HG03575 (cell line): ENCODE measurements at regions not wholly inside any gene's neighbourhood (a gene's known extent, or its start where the extent isn't known, plus 50 kb on each side); places are given as distances from the start of the nearest gene placed in this dataset.

Source experiments
- ATAC-seq: cut with Tn5 transposase; IDR thresholded peaks from one replicate; pipeline ENCODE4 v1.9.1; 2021; ENCODE audit not compliant: unreplicated experiment, insufficient number of reproducible peaks, low FRiP score; ENCODE audit errors: extremely low read depth

DNA sequence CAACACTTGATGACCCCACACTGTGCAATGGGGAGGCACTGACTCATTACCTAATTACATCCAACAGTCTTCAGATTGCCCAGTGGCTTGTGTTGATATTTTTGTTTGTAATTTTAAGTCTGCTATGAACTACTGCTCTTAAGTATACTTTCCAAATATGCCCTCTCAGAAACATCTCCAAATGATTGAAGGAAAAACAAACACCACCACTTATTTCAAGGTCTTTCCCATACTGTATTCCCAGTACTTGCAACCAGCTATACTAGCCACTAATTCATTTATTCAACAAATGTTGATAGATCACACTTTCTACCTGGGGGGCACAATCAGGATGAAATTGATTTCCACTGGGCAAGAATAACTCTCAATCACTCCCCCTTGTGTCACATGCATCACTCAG, 302.2 kb upstream of the CPEB2 start:
- no peak for ATAC-seq

DNA sequence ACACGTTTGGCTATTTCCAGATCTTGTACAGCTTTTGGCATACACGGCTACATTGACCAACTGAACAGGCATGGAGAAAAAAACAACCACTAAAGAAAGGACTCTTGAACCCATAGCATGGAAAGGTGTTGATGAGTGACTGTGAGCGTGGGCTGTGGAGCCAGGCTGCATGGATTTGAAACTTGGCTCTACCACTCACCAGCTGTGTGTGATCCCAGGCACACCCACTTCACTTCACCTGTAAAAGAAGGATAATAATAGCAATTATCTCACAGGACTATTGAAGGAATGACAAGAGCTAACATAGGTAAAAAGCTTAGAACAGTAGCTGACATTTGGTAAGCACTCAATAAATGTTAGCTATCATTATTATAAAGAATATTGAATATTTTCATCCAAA, 301.7 kb upstream of the CPEB2 start:
- ATAC-seq: no peak

DNA sequence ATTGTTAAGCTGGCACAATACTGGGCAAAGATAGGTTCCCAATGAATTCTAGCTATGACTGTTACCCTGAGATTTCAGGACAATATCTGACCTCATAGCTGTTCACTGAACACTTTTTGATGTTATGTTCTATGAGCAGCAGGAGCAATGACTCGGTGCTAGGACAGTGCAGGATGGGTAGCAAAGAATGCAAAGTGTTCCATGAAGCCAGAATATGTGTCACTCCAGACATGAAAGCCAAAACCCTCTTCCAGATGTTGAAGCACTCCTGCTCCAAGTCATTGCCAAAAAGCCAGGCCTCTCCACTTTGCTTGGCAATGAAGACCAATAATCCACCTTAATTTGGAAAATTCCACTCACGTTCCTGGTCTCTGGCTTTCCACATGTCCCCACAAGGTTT, 300.9 kb upstream of the CPEB2 start:
- no peak for ATAC-seq

DNA sequence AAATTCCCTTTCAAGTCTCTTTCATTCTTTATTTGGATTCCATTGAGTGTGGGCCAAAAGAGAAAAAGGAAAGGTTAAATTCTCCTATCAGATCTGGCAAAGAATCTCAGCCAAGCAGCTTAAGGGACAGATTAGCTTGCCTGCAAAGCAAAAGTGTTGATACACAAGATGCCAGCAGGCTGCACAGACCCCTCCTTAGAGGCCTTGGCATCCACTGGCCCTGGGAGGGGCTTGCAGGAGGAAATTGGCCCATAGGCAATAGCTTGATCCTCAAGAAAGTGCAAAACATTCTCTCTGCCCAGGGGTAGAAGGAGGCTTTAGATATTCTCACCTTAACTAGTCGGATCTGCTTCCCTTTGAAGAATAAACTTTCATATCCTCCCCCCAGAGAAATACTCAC, 300.4 kb upstream of the CPEB2 start:
- ATAC-seq: no peak

DNA sequence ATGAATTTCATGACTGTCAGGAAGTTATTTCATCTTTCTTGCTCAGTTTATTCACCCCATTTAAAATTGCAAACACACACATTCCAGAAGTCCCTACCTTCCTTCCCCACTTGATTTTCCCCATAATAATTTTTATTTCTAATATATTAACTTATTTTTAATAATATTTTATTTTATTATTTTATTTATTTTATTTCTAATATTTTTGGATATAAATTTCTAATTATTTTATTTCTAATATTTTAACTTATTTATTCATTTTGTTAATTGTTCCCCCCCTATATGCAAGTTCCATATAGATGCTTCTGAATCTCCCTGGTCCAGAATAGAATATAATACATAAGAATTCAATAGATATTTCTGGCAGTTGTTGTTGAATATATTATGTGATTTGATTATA, 293.7 kb upstream of the CPEB2 start:
- ATAC-seq: no peak

DNA sequence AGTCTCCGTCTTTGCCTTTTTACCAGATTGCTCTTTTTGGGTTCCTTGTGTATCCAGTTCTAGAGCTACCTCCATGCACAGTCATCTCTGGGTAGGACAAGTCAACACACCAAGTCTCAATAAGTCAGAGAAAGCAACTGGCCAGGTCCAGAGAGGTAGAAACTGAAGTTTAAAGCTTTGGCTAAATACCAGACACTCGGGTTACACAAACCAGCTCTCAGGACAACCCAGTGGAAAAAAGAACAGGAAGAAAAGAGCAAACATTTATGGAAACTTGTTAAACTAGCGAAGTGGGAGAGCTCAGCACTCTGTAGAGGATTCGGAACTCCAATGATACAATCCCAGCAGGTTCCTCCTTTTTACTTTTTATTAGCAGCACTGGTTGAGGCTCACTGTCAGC, 291.0 kb upstream of the CPEB2 start:
- ATAC-seq: no peak

DNA sequence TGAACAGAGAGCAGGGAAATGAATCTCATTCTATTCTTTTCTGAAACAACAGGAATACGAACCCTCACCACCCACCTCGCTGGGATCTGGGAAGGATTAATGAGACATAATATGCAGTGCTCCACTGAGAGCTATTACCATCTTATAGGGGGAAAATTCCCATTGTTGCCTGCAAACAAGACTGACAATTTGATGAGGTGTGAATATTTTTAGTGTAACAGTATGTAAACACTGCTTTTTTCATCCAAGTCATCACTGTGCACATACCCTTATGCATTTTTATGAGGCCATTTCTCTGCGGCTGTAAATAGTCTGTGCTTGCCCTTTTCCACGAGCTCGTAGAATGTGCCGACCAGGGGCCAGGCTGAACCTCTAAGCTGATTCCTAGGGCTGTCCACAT, 285.6 kb upstream of the CPEB2 start:
- ATAC-seq: no peak

DNA sequence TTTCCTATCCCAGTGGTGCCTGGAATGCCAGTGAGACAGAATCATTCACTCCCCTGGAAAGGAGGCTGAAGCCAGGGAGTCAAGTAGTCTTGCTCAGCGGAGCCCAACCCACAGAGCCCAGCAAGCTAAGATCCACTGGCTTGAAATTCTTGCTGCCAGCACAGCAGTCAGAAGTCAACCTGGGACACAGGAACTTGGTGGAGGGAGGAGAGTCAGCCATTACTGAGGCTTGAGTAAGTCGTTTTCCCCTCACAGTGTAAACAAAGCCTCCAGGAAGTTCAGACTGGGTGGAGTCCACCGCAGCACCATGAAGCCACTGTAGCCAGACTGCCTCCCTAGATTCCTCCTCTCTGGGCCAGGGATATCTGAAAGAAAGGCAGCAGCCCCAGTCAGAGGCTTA, 283.2 kb upstream of the CPEB2 start:
- no peak for ATAC-seq

DNA sequence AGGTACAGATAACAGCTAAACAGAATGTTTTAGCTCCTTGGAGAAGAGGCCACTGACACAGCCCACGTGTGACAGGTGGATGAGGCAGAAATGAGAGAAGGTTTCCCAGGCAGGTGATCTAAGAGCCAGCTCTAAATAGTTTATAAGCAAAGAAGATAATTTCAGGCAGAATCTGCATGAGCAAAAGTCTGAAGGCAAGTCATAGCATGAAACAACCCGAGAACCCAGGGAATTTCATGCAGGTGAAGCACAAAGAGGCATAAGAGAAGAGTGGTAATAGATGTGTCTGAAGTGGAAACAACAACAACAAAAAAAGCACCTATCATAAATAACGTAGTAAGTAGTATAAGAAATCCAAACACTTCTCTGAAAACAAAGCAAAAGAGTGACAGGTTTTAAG, 275.8 kb upstream of the CPEB2 start:
- ATAC-seq: no peak

DNA sequence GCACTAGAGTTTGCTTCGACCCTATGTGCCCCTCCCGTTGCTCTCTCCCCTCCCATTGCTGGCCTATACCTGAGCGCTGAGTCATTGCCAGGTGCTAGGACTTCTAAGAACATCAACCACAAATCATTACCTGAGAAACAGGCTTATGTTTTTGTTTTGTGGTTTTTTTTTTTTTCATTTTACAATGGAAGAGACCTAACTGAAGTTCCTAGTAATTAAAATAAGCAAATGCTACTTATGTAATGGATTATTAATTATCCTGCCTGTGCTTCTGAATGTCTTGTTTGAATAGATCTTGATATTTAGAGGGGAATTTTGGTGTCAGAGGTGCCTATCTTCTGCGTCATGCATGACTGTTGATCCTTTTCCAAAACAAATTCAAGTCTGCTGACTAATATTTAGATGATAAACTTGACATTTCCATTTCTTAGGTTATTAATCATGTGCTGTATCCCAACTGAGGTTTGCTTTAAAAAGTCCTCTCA, 275.4 kb upstream of the CPEB2 start:
- ATAC-seq: no peak

DNA sequence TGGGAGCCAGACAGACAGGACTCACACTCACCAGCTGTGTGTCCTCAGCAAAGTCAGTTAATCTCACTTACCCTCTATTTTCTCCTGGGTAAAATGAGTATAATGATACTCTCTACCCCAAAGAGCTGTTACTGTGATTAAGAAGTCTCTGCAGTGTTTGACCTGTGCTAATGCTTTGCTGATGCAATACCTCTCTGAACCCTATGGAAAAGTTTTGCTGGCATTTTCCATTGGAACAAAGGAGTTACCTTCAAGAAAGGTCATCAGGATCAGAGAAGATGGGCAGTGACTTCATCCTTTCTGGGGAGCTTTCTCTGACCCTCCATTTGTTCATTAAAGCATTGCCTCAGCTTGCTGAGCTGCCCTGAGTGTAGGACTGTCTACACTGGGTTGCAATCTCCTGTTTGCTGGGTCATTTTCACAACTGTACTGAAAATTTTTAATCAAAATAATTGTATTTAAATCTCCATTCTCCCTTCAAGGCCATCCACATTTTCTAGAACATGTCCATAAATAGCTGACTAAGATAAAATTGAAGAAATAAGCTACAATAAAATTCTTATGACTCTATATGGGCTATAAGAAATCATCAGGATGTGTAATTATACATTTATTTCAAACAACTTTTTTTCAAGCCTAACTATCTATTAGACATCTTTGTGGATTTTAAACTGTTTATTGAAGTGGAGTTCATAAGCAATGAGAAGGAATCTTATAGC, 272.8 kb upstream of the CPEB2 start:
- no peak for ATAC-seq

DNA sequence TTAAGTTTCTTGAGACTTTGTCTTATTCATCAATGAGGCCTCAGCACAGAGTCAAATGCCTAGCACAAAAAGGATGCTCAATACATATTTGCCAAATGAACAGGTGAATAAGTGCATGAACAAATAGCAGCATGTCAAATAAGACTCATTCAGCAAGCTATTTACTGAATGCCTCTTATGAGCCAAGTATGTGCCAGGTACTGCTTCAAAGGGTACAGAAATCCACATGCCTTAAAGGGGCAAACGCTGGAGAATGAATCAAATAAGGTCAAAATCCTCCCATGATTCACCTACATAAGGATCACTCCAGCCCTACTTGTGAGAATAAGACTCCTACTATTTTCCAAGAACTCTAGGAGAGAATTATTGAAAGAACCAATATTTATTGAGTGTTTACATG, 260.2 kb upstream of the CPEB2 start:
- no peak for ATAC-seq

DNA sequence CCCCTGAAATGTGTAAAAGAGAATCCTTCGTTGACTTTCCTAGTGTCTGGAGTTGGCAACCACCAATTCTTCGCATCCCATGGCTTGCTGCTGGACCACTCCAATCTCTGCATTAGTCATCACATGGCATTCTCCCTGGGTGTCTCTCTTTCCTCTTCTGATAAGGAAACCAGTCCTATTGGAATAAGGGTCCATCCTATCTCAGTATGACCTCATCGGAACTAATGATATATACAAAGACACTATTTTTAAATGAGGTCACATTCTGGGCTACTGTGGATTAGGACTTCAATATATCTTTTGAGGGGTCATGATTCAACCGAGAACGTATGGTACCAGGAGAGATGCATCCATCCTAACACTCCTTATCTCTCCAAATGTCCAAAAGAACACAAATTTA, 259.1 kb upstream of the CPEB2 start:
- ATAC-seq: no peak

DNA sequence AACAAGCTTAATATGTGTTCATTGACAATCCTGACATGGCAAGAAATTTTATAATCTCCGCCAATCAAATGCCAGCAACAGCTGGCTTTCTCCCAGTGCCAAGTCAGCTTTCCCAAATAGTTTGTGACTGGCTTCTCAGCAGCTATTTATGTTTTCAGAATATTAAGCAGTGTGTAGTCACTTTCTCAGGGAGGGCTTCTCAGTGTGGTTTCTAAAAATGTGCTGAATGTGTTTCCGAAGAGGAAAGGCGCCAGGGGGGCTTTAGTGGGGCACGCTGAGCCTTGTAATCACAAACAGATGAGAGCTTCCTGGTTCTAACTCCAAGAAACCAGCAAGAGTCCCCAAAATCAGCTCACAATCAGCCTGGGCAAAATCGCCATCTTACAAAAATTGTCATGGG, 258.7 kb upstream of the CPEB2 start:
- no peak for ATAC-seq

DNA sequence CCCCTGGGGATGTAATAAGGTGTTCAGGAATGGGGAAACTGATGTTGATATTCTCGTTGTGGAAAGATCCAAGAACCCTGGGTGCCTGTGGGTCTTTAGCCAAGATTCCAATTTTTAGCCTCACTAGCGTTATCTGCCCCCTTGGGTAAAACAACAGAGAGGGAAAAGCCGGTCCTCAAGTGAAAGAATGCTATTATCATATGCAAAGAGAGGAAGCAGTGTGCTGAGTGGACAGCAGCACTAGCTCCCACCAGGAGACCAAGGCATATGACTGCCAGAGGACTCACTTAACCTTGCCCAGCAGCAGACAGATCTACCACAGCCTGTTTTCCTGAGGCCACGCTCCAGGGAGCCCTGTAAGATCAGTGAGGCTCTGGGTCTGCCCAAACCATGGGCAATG, 257.9 kb upstream of the CPEB2 start:
- ATAC-seq: no peak

DNA sequence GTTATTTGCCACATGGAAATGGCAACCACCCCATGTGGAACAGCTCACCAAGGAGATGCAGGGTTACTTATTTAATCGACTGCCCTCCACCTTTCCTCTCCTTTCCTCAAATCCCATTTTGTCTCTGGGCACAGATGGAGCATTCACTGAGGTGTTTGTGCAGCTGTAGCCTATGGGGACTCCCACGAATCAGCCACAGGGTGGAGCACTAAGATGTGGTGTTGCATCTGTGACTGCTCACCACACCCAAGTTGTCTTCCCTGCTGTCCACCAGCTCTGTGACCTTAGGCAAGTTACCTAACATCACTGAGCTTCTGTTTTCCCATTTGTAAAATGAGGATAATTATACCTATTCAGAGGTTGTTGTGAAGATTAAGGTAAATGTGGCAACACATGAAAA, 252.4 kb upstream of the CPEB2 start:
- ATAC-seq: no peak

DNA sequence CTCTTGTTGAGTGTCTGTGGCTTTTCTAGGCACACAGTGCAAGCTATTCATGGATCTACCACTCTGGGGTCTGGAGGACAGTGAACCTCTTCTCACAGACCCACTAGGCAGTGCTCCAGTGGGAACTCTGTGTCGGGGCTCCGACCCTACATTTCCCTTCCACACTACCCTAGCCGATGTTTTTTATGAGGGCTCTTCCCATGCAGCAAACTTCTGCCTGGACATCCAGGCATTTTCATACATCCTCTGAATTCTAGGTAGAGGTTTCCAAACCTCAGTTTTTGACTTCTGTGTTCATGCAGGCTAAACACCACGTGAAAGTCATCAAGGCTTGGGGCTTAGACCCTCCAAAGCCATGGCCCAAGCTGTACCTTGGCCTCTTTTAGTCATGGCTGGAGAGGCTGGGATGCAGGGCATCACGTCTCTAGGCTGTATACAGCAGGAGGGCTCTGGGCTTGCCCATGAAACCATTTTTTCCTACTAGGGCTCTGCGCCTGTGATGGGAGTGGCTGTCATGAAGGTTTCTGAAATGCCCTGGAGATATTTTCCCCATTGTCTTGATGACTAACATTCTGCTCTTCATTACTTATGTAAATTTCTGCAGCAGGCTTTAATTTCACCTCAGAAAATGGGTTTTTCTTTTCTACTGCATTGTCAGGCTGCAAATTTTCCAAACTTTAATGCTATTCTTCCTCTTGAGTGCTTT, 249.8 kb upstream of the CPEB2 start:
- ATAC-seq: no peak

DNA sequence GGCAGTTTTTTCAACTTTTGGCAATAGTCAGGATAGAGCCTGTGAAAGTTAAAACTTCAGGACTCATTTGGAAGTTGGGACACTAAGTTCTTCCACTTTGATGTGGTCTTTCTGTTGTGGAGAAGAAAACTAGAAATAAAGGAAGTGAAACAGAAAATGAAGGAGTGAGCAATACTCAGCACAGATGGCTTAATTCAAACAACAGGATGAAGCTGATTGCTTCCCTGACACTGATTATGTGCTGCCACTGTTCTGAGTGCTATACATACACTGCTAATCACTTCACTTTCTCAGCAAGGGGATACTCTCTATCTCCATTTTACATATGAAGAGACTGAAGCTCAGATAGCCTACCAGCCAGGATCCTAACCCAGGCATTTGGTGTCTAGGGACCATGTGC, 235.1 kb upstream of the CPEB2 start:
- ATAC-seq: no peak

DNA sequence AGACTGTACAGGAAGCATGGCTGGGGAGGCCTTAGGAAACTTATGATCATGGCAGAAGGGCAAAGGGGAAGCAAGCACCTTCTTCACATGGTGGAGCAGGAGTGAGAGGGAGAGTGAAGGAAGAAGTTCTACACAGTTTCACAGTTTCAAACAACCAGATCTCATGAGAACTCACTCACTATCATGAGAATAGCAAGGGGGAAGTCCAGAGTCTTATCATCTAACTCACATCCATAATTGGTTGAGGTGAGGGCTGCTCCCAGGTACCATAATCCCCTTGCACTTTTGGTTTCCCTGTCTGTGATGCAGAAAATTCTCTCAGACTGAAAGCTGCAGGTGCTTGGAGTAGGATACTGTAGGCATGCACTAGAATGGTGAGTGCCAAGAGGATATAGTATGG, 233.8 kb upstream of the CPEB2 start:
- ATAC-seq: no peak

DNA sequence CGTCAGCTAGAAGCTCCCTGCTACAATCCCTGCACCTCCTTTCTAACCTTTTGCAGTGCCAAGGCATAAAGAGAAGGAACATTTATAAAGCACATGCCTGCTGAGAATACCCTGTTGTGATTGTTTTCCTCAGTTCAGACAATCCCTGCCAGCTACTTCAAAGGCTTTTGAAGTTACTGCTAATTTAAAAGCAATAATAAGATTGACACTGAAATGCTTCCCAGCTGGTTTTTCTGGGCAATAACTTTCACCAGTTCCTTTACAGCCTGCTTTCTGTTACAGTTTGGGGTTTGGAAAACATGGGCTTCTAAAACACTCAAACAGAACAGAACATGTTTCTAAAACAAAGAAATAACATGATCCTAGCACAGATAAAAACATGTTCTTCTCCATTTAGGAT, 232.3 kb upstream of the CPEB2 start:
- no peak for ATAC-seq

DNA sequence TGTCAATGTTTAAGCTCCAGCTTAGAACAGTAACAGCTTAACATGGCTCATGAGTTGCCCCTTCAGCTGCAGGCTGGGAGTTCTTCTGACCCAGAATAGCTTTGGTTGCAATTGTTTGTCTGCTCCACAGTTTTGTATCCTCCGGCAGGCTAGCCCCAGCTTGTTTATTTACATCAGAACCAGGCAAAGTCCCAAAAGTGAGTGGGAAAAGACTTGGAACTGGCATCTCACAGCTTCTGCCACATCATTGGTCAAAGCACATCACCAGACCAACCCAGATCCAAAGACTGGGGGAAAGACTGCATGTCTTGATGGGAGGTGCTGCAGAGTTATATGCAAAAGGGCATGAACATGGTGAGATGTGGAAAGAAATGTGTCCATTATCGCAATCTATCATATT, 231.2 kb upstream of the CPEB2 start:
- ATAC-seq: no peak
